SK-N-SH treated with all-trans-retinoic acid at 6 μM for 48 hours (cell line): ENCODE measurements at regions not wholly inside any gene's neighbourhood (a gene's known extent, or its start where the extent isn't known, plus 50 kb on each side); places are given as distances from the start of the nearest gene placed in this dataset.

ENCODE experiments used
- CSRNP3 ChIP-seq: fragments of 250-450 bp; sonication (Bioruptor Pico); IDR thresholded peaks from 2 replicates; pipeline ENCODE4 v1.5.1; 2021; ENCODE audit warnings: mild to moderate bottlenecking, moderate library complexity
- OSR1 ChIP-seq: fragments of 250-450 bp; sonication (Bioruptor Pico); IDR thresholded peaks from 2 replicates; pipeline ENCODE4 v1.8.0; 2022; ENCODE audit warnings: moderate library complexity, mild to moderate bottlenecking, inconsistent platforms
- TOX ChIP-seq: fragments of 250-450 bp; sonication (Bioruptor Pico); IDR thresholded peaks from 2 replicates; pipeline ENCODE4 v1.8.0; 2021; ENCODE audit warnings: mild to moderate bottlenecking, moderate library complexity, borderline replicate concordance
- ZC3H10 ChIP-seq: fragments of 250-450 bp; sonication (Bioruptor Pico); IDR thresholded peaks from 2 replicates; pipeline ENCODE4 v1.5.1; 2021; ENCODE audit warnings: mild to moderate bottlenecking, moderate library complexity
- ZNF565 ChIP-seq: fragments of 450-650 bp; formaldehyde crosslinking; conservative IDR thresholded peaks from 2 replicates; pipeline ENCODE4 v1.5.0; 2020; ENCODE audit warnings: low read depth, mild to moderate bottlenecking, moderate library complexity
- ZNF70 ChIP-seq: fragments of 450-650 bp; formaldehyde crosslinking; IDR thresholded peaks from 2 replicates; pipeline ENCODE4 v1.5.0; 2020; ENCODE audit warnings: mild to moderate bottlenecking, moderate library complexity

- TF ChIP-seq ZNF70 (no peak), OSR1 (CRISPR knock-in tag) (no peak), TOX (CRISPR knock-in tag) (no peak), CSRNP3 (CRISPR knock-in tag) (no peak), ZC3H10 (no peak), ZNF565 (CRISPR knock-in tag) (no peak)
Measured at GRCh38 chr3:34056951-34057390, 258.5 kb downstream of the PDCD6IP start.
